GM21576 (cell line): ENCODE measurements at regions not wholly inside any gene's neighbourhood (a gene's known extent, or its start where the extent isn't known, plus 50 kb on each side); places are given as distances from the start of the nearest gene placed in this dataset.
"Not testable (repeated sequence)": the region's sequence is repeated elsewhere in the genome, so short reads cannot be mapped to it uniquely, and the experiment has no call there.

Experiments
- ATAC-seq: cut with Tn5 transposase; IDR thresholded peaks from one replicate; pipeline ENCODE4 v1.9.1; 2021; ENCODE audit warnings: mild to moderate bottlenecking, moderate library complexity; ENCODE audit not compliant: unreplicated experiment

- ATAC-seq, result no peak
These were observed 59.6 kb upstream of the LYZL1 start for GRCh38 chr10:29229258-29229705.

- not testable (repeated sequence) for ATAC-seq
These were observed 52.0 kb upstream of the LYZL1 start for GRCh38 chr10:29236910-29237309.

- ATAC-seq, result no peak
These were observed 51.1 kb upstream of the LYZL1 start for GRCh38 chr10:29237786-29238185.

- no peak for ATAC-seq
These were observed 50.2 kb upstream of the LYZL1 start for GRCh38 chr10:29238523-29239135.
